GM19372 (cell line): ENCODE measurements at regions not wholly inside any gene's neighbourhood (a gene's known extent, or its start where the extent isn't known, plus 50 kb on each side); places are given as distances from the start of the nearest gene placed in this dataset.

Experiments used
- ATAC-seq: cut with Tn5 transposase; IDR thresholded peaks from one replicate; pipeline ENCODE4 v1.9.1; 2021; ENCODE audit warnings: mild to moderate bottlenecking, low read depth, moderate library complexity; ENCODE audit not compliant: unreplicated experiment

DNA sequence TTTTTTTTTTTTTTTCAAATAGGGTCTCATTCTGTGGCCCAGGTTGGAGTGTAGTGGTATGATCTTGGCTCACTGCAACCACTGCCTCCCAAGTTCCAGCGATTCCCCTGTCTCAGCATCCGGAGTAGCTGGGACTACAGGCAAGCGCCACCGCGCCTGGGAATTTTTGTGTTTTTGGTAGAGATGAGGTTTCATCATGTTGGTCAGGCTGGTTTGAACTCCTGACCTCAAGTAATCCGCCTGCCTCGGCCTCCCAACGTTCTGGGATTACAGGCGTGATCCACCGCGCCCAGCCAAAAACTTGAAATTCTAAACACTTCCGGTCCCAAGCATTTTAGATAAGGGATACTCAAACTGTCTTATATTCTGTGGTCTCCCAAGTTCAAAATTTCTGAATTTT, 718.9 kb upstream of the MEF2C start:
- ATAC-seq: no peak

GRCh38 chr5:89597878-89598277, 714.9 kb upstream of the MEF2C start:
- ATAC-seq: no peak

DNA sequence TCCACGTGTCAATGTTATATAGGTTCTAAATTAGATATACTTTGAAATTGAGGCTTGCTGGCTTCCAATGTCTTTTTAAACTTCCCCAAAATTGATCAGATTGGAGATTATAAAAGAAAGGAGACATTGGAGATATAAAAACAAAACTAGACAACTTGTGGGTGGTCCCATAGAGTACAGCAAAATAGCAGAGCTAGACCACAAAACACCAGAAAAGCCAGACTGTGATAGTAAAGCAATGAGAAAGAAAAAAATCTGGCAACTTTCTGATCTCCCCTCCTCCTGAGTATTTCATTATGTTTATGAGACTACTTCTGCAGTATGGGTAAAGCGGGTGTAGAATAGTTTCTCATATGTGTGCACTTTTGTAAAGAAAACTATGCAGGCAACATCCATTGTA, 713.8 kb upstream of the MEF2C start:
- ATAC-seq: no peak

GRCh38 chr5:89595056-89595455, 712.1 kb upstream of the MEF2C start:
- no peak for ATAC-seq

DNA sequence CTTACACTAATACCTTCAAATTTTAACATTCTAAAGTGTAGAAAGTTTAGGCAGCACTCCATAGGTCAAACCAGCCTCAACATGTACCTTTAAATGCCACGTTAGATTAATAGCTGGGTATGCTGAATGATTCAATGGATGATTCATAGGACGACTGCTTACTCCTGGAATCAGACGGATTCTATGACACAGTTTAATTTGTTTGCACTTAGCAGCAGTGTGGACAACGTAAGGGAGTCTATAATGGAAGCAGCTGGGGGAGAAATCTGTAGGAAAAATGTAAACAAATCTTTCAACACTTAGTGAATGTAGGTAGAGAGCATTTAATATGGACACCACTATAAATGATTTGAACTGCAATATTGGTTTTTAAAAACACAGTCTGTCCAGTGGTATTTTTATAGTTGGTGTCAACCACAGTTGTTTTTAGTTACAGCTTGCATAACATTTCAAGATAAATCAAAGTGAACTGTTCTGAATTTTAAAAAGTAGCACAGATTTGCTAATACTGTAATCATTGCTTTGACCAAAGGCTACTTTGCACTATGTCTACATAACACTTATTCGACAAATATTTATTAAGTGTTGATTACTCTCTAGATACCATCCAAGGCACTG, 701.5 kb upstream of the MEF2C start:
- no peak for ATAC-seq

GRCh38 chr5:89583534-89583933, 700.5 kb upstream of the MEF2C start:
- no peak for ATAC-seq

DNA sequence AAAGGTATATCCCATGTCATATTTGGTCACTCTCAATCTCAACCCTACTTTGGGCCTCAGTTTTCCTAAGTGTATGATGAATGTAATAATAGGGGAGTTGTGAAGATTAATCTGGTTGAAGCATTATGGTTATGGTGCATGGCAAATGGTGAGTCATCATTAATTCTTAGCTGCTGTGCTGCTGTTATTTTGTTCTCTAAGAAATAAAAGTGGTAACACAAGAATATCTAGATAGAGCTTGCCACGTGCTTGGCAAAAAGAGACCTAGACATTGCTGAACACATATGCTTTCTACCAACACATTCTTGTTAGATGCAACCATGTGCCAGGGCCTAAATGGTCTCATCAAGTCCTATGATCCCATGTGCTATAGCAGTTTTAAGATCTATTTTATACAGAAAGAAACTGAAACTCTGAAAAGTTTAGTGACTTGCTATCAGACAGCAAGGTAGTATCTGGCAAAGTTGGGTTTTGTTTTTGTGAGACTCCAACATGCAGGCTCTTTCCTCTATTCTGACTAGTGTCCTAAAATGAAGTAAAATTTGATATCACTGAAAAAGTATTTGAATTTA, 699.9 kb upstream of the MEF2C start:
- no peak for ATAC-seq

GRCh38 chr5:89580976-89581375, 698.0 kb upstream of the MEF2C start:
- ATAC-seq: no peak

DNA sequence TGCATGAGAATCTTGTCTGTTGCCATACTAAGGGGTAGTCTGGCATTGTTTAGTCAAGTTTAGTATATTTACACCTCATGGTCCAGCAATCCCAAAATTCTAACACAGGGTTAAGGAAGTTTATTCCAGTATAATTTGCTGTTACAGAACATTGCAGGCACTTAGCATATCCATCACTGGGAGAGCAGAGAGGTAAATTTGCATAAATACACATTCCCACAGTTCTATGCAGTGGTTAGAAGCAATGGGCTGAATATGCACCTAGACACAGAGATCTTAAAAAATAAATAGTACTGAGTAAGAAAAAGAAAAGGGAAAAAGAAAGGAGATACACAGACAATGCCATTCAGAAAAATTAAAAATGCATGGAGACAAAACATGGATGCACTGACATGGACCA, 692.3 kb upstream of the MEF2C start:
- no peak for ATAC-seq

- ATAC-seq: no peak
Measured at GRCh38 chr5:89573345-89573744, 690.4 kb upstream of the MEF2C start.

DNA sequence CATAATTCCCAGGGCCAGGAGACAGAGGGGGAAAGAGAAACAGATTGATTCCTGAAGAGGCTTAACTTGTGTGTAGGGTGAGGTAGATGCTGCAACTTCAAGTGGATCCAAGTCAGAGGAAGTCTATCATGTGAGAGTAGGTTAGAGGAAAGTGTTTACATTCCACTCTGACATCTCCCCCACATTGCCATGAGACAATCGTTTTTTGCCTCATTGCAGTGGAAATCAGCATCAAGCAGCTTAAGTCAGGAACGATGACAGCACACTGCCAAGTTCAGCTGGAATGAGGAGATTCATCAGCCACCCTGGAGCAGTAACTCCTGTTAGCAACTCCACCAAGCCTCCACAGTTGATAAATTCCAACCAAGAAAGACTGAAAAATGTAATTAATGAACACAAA, 689.7 kb upstream of the MEF2C start:
- ATAC-seq: no peak

- no peak for ATAC-seq
Measured at GRCh38 chr5:89570557-89570956, 687.6 kb upstream of the MEF2C start.

GRCh38 chr5:89566340-89566739, 683.4 kb upstream of the MEF2C start:
- no peak for ATAC-seq

- ATAC-seq: no peak
Measured at GRCh38 chr5:89560696-89561095, 677.7 kb upstream of the MEF2C start.

DNA sequence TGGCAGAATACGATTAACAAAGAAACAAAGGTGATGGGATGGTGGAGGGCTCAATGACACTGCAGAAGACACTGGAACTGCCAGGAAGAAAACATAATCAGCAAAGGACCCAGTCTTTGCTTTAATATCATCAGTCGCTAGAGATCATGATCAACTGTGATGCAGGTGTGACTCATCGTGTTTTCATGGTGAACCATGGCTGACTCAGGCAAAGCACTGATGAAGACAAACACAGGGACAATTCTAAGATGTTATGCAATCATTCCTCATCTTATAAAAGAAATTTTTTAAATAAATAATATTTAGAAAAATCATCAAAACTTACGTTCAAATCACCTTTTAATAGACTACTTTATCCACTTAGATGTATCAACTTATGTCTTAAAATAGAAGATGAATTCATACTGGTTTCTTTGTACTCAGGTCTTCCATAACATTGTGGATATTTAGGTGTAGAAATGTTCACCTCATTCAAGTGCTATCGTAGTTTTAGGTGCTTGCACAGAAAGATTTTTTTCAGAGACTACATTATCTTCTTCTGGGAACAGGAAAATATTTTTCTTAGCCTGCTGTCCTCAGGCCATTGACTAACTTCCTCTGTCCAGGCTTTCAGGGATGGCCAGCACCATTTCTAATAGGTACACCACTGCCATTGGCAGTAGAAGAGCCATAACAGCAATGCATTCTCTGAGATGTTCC, 673.4 kb upstream of the MEF2C start:
- no peak for ATAC-seq

- no peak for ATAC-seq
Measured at GRCh38 chr5:89546657-89547056, 663.7 kb upstream of the MEF2C start.

DNA sequence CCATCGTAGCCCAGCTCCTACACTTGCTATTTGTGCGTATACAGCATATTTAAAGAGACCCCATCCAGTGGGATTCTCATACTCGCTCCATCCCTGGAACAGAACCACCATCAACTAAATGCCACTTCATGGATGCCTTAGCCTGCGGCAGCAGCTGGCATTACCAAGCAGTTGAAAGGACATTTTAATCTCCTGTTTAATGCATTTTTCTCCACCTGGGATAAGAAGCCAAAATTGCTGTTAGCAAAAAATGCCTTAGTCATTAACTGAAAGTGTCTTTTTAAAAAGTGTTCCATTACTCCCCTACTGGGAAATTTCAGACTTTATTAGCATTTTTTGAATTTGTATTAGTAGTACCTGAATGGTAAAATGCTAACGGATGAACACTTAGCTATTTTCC, 662.6 kb upstream of the MEF2C start:
- no peak for ATAC-seq

GRCh38 chr5:89545076-89545475, 662.1 kb upstream of the MEF2C start:
- ATAC-seq: no peak

GRCh38 chr5:89542736-89543135, 659.8 kb upstream of the MEF2C start:
- ATAC-seq: no peak

DNA sequence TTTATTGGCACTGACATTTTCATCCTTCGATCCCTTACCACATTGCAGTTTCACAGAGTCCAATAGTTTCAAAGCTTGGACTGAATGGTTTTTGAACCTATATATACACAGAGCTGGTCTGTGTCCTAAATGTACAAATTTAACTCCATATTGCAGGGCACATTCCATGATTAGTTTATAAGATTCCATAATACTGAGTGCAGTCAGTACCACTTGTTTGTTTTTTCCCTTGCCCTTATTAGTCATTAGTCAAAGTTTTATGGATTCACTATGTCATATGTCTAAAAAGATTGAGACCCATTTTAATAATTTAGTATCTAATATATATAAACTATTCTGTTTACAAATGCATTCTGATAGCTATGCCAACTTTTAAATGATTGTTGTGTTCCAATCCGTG, 654.8 kb upstream of the MEF2C start:
- ATAC-seq: no peak

GRCh38 chr5:89536020-89536419, 653.0 kb upstream of the MEF2C start:
- no peak for ATAC-seq

DNA sequence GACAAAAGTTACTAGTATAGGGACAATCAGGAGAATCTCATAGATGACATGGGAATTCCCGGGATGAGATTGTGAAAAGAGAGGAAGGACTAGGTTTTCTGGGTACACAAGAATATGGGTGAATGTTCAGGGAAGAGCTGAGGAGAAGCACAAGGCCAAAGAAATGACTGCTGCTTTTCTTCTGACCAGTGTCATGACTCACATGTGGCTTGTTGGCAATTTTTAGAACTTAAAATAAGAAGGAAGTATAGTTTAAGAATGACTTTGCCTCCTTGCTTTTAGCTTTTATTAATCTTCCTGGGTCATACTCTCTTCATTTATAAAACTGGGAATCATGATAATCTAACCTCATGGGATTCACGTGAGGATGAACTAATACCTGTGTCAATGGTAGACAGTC, 652.4 kb upstream of the MEF2C start:
- no peak for ATAC-seq
